ENCODE measurements at regions not wholly inside any gene's neighbourhood (a gene's known extent, or its start where the extent isn't known, plus 50 kb on each side); places are given as distances from the start of the nearest gene placed in this dataset.

DNA sequence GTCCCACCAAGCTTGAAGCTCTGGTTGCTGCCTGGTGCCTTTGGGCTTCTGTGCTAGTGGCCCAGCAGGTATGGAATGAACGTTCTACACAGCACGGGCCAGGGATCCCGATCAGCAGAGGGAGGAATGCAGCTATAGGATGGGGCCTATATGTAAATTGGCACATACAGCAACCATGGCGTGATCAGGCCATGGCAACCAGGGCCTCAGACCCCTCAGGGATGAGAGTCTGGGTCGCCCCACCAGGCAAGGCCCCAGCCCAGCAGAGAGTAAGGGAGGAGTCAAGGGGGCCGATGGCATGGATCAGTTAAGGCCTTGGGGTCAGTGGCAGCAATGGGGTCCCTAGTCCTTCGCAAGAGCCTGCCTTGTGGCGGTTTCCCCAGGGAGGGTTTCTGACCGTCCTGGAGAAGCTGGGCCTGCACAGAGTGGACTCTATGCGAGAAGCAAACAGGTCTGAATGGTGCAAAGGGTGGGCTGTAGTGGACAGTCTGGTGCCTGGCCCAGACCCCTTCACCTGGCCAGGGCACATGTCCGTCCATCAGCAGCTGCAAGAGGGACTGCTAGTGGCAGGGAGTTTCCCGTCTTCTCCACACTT is 98.2 kb upstream of the SLC22A11 start:
- no peak overlapping the region for H3K4me3 ChIP-seq (ENCODE audit: low read depth, low read length)
- TF ChIP-seq, protein P1, sequence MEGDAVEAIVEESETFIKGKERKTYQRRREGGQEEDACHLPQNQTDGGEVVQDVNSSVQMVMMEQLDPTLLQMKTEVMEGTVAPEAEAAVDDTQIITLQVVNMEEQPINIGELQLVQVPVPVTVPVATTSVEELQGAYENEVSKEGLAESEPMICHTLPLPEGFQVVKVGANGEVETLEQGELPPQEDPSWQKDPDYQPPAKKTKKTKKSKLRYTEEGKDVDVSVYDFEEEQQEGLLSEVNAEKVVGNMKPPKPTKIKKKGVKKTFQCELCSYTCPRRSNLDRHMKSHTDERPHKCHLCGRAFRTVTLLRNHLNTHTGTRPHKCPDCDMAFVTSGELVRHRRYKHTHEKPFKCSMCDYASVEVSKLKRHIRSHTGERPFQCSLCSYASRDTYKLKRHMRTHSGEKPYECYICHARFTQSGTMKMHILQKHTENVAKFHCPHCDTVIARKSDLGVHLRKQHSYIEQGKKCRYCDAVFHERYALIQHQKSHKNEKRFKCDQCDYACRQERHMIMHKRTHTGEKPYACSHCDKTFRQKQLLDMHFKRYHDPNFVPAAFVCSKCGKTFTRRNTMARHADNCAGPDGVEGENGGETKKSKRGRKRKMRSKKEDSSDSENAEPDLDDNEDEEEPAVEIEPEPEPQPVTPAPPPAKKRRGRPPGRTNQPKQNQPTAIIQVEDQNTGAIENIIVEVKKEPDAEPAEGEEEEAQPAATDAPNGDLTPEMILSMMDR (IDR thresholded peaks at IDR 0.05; ENCODE audit: borderline replicate concordance, insufficient read depth, low read depth, low read length), result no peak

DNA sequence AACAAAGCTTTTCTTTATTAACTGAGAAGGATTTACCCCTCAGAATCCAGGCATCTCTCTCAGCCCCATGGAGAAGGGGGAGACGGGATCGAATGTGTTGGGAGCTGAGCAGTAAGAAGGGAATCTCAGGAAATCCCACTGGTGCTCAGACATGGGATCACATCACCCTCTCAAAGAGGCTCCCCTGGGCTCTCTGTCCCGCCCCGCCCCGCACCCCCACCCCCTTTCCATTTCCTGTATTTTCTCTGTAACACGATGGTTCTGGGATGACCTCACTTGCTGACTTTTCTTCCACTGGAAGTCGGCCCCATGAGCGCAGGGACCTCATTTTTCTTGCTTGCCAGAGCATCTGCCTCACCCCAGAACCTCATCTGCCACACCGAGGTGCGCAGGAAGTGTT is 96.7 kb upstream of the SLC22A11 start:
- no peak overlapping the region for H3K4me3 ChIP-seq (ENCODE audit: low read depth, low read length)
- TF ChIP-seq, protein P1 (IDR thresholded peaks at IDR 0.05; ENCODE audit: borderline replicate concordance, insufficient read depth, low read depth, low read length), result no peak

DNA sequence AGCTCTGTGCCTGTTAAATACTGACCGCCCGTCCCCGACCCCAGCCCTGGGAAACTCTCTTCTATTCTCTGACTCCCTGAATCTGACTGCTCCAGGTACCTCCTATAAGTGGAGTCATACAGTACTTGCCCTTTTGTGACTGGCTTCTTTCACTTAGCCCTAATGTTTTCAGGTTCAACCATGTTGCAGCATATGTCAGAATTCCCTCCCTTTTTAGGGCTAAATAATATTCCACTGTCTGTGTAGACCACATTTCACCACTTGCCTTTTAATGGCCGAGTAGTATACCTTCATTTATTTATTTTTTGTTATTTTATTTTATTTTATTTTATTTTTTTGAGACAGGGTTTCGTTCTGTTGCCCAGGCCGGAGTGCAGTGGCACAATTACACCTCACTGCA is 96.1 kb upstream of the SLC22A11 start:
- TF ChIP-seq, protein P1 (IDR thresholded peaks at IDR 0.05; ENCODE audit: borderline replicate concordance, insufficient read depth, low read depth, low read length), result no peak
- no peak overlapping the region for H3K4me3 ChIP-seq (ENCODE audit: low read depth, low read length)

DNA sequence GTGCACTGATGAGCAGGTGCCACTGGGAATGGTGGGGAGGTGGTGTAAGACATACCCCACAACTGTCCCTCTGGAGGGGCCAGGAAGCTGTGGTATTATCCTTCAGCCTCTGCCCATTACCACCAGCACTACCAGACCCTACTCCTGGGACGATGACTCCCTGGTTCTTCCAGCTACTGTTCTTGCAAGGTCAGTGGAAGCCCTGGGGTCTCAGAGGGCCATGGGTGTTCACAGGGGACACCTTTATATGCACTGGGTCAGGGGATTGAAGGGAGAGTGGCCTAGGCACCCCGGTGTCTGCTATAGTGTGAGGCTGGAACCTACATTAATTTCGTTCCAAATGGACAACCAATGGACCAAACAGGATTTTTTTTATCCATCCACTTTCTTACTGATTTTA is 94.7 kb upstream of the SLC22A11 start:
- no peak overlapping the region for H3K4me3 ChIP-seq (ENCODE audit: low read depth, low read length)
- TF ChIP-seq, protein P1 (IDR thresholded peaks at IDR 0.05; ENCODE audit: borderline replicate concordance, insufficient read depth, low read depth, low read length), result no peak

DNA sequence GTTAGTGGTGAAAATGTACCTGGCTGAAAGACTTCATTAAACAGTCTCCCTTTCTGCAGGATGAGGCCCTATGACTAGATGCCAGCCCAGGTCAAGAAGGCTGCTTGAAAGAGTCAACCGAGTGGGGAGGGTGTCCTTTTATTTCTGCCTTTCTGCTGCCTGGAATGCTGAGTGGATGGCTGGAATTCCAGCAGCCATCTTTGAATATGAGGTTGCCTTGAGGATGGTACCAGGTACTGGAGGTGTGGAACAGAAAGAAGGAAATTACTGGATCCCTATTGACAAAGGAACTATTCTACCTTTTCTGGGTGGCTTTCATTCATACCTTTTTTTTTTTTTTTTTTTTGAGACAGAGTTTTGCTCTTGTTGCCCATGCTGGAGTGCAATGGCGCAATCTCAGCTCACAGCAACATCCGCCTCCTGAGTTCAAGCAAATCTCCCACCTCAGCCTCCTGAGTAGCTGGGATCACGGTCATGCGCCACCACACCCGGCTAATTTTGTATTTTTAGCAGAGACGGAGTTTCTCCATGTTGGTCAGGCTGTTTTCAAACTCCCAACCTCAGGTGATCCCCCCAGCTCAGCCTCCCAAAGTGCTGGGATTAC is 89.5 kb upstream of the SLC22A11 start:
- no peak overlapping the region for H3K4me3 ChIP-seq (ENCODE audit: low read depth, low read length)
- TF ChIP-seq, protein P1 (IDR thresholded peaks at IDR 0.05; ENCODE audit: borderline replicate concordance, insufficient read depth, low read depth, low read length), result no peak

DNA sequence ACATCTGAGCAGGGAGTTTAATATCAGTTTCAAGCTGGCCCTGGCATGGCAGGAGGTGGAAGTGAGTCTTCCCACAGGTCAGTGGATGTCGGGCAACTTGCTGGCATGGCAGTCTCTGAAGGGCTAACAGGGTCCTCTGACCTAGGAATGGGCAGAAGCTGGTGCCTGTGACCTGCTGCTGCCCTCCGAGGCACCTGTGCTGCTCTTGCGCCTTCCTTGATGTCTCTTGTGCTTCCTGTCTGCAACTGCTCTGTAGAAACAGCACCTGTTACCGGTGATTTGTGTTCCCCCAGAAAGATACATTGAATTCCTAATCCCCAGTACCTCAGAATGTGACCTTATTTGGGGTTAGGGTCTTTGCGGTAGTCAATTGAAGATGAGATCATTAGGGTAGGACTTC is 86.5 kb upstream of the SLC22A11 start:
- H3K4me3 ChIP-seq (ENCODE audit: low read depth, low read length), result no peak overlapping the region
- TF ChIP-seq, protein P1 (IDR thresholded peaks at IDR 0.05; ENCODE audit: borderline replicate concordance, insufficient read depth, low read depth, low read length), result no peak

Data from GM12875 (cell line).